ENCODE measurements at regions not wholly inside any gene's neighbourhood (a gene's known extent, or its start where the extent isn't known, plus 50 kb on each side); places are given as distances from the start of the nearest gene placed in this dataset.
A peak's percentile ranks its signal among the peaks of the same experiment; 100 is the strongest.

DNA sequence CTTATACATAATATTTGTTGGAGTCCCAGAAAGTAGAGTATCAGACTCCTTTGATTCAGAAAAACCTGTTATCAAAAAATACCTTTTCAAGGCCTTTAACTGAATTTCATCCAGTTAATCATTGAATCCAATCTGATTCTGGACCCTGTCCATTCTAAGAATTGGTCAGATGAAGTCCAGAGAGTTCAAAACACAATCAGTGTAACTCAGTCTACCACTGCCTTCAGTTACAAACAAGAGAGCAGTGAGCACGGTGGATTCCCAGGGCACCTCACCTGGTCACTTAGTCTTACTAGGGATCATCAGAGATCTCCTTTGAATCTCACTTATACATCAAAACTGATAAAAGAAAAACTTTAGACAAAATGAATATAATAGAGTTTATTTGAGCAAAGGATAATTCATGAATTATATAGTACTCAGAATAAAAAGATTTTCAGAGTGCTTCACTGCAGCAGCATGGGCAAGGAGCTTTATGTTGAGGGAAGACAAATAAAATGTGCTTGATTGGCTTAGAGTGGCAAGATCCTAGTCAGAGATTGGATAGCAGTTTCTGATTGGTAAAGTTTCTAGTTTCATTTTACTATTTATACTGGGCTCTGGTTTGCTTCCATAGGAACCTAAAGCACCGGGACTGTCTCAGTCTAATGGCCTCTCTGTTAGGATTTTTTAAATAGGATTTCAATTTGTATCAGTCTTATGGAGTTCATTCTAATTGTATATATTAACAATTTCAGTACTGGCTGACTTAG, 474.9 kb upstream of the GOLIM4 start:
- no peak for FAIRE-seq

GRCh38 chr3:168558728-168559411, 463.1 kb upstream of the GOLIM4 start:
- FAIRE-seq, result no peak

GRCh38 chr3:168552251-168552650, 456.5 kb upstream of the GOLIM4 start:
- no peak for FAIRE-seq

GRCh38 chr3:168548719-168549118, 453.0 kb upstream of the GOLIM4 start:
- FAIRE-seq, result no peak

- FAIRE-seq, result no peak
Measured at GRCh38 chr3:168546707-168547106, 451.0 kb upstream of the GOLIM4 start.

- no peak for FAIRE-seq
Measured at GRCh38 chr3:168545591-168545990, 449.9 kb upstream of the GOLIM4 start.

DNA sequence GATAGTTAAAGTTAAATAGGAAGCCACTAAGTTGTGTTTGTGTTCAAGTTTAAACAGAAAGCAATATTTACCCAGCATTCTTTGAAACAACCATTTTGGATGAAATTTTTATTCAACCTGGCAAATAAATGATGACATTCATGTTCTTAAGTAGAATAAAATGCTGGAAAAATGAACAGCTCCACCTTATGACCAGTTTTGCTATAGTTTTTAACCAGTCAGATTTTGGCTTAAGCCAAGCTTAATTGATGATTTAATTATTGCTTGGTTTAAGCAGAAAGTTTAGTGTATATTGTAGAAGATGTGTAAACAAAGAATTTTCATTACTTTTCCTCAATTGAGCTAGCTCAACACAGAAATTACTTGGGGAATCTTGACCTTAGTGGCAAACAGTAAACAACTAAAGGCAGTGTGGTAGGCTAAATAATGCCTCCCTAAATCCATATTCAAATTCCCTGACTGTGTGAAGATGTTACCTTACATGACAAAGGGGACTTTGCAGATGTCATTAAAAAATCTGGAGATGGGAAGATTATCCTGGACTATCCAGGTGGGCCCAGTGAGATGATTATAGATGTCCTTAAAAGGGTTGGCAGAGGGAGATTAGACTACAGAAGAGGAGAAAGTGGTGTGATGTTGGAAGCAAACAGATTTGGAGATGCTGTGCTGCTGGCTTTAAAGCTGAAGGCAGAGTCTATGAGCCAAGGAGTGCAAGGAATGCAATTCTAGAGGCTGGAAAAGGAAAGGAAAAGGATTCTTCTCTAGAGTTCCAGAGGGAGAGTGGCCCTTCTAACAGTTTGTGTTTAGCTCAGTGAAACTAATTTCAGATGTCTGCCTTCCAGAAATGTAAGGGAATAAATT, 448.6 kb upstream of the GOLIM4 start:
- FAIRE-seq, result no peak

DNA sequence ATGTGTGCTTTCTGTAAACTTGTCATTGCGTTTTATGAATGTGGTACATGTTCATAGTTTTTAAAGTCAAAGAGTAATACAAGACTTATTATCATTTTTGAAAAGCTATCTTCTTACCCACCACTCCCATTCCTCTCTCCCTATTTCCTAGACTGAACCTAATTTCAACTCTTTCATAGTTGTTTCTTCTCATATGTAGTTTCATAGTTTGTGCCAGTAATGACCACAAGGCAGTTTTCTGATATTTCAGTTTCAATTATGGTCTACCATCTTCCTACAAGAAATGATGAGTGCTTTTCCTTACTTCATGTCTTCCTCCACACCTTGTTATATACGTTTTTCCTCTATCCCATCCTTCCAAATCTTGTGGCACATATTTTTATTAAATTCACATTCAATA, 445.0 kb upstream of the GOLIM4 start:
- no peak for FAIRE-seq

GRCh38 chr3:168539909-168540308, 444.2 kb upstream of the GOLIM4 start:
- FAIRE-seq, result no peak

GRCh38 chr3:168534761-168535160, 439.0 kb upstream of the GOLIM4 start:
- FAIRE-seq, result no peak

DNA sequence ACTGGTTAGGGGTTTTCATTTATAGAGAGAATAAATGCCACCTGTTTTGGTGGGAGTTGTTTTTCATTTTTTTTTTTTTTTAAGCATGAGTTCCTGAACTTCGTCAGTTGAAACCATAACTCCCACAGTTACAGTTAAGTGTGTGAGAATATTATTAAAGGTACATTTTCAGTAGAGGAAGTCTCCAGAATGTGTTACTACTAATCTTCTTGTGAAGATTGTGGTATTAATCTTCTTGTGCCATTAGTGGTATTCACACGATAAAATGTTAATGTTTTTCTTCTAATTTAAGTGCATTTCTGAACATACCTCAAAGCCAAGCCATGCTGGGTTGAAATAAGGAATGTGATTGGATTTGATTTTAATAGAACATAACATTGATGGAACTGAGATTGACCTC, 437.9 kb upstream of the GOLIM4 start:
- FAIRE-seq, result no peak

DNA sequence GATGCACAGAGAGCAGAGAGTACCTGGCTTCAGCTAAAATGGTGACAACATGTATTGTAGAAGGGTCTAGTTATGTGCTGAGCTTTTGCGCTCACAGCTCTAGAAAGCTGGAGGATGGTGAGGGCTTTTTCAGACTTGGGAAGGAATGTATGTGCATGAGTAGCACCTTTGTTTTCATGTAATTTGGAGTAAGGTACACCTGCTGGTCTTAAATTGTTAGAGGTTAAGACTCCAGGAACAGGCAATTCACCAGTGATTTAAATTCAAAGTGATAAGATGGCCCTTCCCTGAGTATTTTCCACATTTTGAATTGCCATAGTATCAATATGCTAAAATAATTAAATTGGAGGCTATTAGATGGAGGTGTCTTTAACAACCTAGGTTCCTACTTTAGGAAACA, 436.4 kb upstream of the GOLIM4 start:
- FAIRE-seq, result no peak

- no peak for FAIRE-seq
Measured at GRCh38 chr3:168531116-168531515, 435.4 kb upstream of the GOLIM4 start.

- peak; percentile 47 for FAIRE-seq
Measured at GRCh38 chr3:168524129-168524528, 428.4 kb upstream of the GOLIM4 start.

- no peak for FAIRE-seq
Measured at GRCh38 chr3:168517249-168518071, 421.7 kb upstream of the GOLIM4 start.

GRCh38 chr3:168514252-168514651, 418.5 kb upstream of the GOLIM4 start:
- no peak for FAIRE-seq

DNA sequence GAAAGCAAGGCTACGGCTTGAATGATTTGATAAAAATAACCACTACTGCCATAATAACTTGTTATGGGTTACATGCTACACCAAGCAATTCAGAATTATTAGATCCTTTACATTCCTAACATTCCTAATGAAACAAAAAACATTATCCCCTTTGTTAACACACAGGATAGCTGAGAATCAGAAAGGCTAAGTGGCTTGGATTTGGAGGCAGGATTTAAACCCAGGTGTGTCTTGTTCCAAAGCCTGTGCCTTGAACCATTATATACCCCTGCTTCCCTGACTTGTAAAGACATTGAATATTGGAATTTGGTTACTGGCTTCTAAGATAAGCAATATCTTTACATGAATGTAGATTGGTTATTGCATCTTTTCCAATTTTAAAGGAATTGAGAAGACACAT, 417.1 kb upstream of the GOLIM4 start:
- no peak for FAIRE-seq

- no peak for FAIRE-seq
Measured at GRCh38 chr3:168511428-168512014, 415.8 kb upstream of the GOLIM4 start.

- no peak for FAIRE-seq
Measured at GRCh38 chr3:168506589-168506988, 410.9 kb upstream of the GOLIM4 start.

GRCh38 chr3:168501570-168501969, 405.8 kb upstream of the GOLIM4 start:
- FAIRE-seq, result no peak

DNA sequence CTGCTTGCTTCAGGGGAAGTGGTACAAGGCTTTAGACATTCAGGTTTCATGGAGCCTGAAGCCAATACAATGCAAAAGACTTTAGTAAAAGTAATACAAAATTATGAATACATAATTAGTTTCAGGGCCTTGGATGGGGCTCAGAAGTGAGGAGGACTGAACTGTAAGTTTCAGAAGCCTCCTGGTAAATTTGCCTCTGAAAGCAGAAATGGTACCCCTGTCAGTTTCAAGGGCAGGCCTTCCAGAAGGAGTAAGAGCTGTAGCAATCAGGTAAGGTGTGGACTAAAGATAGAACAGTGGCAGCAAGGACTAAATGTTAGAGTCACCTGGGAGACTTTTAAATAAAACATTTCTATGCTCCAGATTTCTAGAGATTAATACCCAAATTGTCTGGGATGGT, 402.5 kb upstream of the GOLIM4 start:
- FAIRE-seq, result no peak

DNA sequence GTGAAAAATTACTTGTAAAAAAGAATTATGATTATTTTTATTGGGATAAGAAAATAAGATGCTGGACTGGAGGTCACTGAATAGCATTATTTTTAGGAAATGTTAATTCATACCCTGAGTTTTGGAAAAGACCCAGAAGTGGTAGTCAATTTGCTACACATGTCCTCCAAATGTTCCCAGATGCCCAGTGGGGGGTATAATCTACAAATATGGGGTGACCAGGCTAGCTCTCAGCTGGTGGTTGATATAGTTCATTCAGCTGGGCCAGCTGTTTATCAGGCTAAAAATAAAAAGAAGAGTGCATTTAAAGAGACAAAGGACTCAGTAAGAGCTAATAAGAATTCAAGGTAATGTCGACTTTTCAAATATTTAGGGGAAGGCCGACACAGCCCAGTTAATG, 402.0 kb upstream of the GOLIM4 start:
- FAIRE-seq, result no peak
